ENCODE measurements at regions not wholly inside any gene's neighbourhood (a gene's known extent, or its start where the extent isn't known, plus 50 kb on each side); places are given as distances from the start of the nearest gene placed in this dataset.

DNA sequence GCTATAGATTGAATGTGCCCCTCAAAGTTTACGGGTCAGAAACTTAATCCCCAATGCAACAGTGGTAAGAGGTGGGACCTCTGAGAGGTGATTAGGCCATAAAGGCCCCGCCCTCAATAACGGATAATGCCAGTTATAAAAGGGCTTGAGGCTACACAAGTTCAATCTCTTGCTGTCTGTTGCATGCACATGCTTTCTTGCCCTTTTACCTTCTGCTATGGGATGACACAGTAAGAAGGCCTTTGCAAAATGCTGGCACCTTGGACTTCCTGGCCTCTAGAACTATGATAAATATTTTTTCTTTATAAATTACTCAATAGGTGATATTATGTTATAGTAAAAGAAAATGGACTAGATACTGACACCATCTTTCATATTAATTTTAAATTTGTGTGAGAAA is 806.1 kb downstream of the TENT5A start:
- Histone ChIP-seq H3K4me3 (ENCODE audit: low read depth in 1 of 2, low read length in 2 of 2) (no peak overlapping the region), H3K9me3 (ENCODE audit: control insufficient read depth in 1 of 2, low read length in 2 of 2) (no peaks in the 10 kb centered on the region), H3K4me1 (ENCODE audit: control insufficient read depth in 1 of 2, insufficient read depth in 2 of 2, low read length in 2 of 2) (no peaks in the 10 kb centered on the region), H3K27me3 (ENCODE audit: low read depth, low read length) (no peaks in the 10 kb centered on the region), H3K36me3 (ENCODE audit: control insufficient read depth in 1 of 2, insufficient read depth in 2 of 2, low read length in 2 of 2) (no peaks in the 10 kb centered on the region), H3K27ac (ENCODE audit: low read length) (no peak overlapping the region)

DNA sequence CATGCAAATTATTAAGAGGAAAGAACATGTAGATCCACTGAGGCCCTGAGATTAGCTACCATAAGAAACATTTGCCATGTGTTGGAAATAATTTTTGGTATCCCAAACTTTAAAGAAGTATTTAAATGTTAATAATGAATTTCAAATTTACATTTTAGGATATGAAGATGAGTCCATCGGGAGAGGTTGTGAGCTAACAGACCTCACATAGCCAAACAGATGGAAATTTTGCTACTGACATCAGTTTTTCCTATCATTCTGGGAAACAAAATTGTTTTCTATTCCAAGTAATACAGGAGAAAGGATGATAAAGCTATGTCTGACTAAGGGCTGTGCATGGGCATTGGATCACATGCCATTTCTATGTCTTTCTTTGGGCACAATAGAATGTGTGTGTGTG is 809.6 kb downstream of the TENT5A start:
- Histone ChIP-seq H3K36me3 (ENCODE audit: control insufficient read depth in 1 of 2, insufficient read depth in 2 of 2, low read length in 2 of 2) (no peaks in the 10 kb centered on the region), H3K9me3 (ENCODE audit: control insufficient read depth in 1 of 2, low read length in 2 of 2) (no peaks in the 10 kb centered on the region), H3K27ac (ENCODE audit: low read length) (no peak overlapping the region), H3K4me1 (ENCODE audit: control insufficient read depth in 1 of 2, insufficient read depth in 2 of 2, low read length in 2 of 2) (no peaks in the 10 kb centered on the region), H3K4me3 (ENCODE audit: low read depth in 1 of 2, low read length in 2 of 2) (no peak overlapping the region), H3K27me3 (ENCODE audit: low read depth, low read length) (no peaks in the 10 kb centered on the region)

DNA sequence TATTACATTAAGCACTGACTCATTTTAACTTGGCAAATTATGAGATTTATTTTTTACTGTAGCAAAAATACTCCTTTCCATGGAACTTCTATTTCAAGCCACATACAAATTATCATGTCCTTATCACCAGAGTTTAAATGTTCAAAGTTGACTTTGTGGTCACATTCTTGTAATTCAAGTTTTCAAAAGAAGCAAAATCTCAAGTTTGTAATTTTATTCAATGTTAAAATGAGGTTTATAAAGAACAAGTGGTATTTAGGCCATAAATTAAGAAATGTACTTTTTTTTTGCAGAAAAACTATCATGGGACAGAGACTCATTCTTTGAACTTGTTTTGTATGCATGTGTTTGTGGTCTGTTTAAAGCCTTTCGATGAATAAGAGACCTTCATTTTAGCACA is 811.5 kb downstream of the TENT5A start:
- Histone ChIP-seq H3K36me3 (ENCODE audit: control insufficient read depth in 1 of 2, insufficient read depth in 2 of 2, low read length in 2 of 2) (no peaks in the 10 kb centered on the region), H3K9me3 (ENCODE audit: control insufficient read depth in 1 of 2, low read length in 2 of 2) (peaks cover 0 to 3% of the 10 kb centered on the region in 2 donors), H3K4me3 (ENCODE audit: low read depth in 1 of 2, low read length in 2 of 2) (no peak overlapping the region), H3K27ac (ENCODE audit: low read length) (no peak overlapping the region), H3K4me1 (ENCODE audit: control insufficient read depth in 1 of 2, insufficient read depth in 2 of 2, low read length in 2 of 2) (no peaks in the 10 kb centered on the region), H3K27me3 (ENCODE audit: low read depth, low read length) (no peaks in the 10 kb centered on the region)

DNA sequence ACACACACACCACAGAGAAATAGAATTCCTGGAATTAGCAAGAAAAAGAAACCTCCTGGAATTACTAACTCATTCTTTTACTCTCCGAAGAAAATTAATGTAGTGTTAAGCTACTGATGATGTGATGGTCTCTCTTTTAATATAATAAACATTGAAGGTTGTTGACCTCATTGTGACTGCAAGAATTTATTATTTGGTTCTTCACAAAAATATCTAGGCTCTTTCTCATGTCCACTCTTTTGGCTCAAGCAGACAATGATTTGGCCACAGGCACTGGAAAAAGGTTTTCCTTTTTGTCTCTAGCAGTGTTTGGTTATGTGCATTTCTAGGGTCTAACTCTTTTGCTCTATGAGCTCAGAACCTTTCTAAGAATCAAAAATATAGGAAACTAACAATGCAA is 811.9 kb downstream of the TENT5A start:
- Histone ChIP-seq H3K9me3 (ENCODE audit: control insufficient read depth in 1 of 2, low read length in 2 of 2) (peaks cover 0 to 3% of the 10 kb centered on the region in 2 donors), H3K4me1 (ENCODE audit: control insufficient read depth in 1 of 2, insufficient read depth in 2 of 2, low read length in 2 of 2) (no peaks in the 10 kb centered on the region), H3K36me3 (ENCODE audit: control insufficient read depth in 1 of 2, insufficient read depth in 2 of 2, low read length in 2 of 2) (no peaks in the 10 kb centered on the region), H3K4me3 (ENCODE audit: low read depth in 1 of 2, low read length in 2 of 2) (no peak overlapping the region), H3K27me3 (ENCODE audit: low read depth, low read length) (no peaks in the 10 kb centered on the region), H3K27ac (ENCODE audit: low read length) (no peak overlapping the region)

DNA sequence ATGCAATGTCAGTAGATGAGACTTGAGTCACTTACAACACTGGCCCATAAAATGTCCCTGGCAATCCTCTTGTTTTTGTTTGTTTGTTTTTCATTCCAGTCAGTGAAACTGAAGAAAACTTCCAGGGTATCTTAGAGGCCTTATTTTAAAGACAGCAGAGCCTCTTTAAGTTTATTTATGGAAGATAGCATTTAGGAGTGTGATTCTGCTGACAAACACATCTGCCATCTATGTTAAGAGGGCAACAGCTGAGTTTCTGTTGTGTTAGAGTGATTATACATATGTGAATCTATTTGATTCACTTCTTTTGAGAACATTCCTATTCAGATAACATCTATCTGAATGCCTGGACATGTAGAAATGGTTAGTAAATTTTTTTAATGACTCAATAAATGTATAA is 812.6 kb downstream of the TENT5A start:
- Histone ChIP-seq H3K27ac (ENCODE audit: low read length) (no peak overlapping the region), H3K9me3 (ENCODE audit: control insufficient read depth in 1 of 2, low read length in 2 of 2) (peaks cover 0 to 3% of the 10 kb centered on the region in 2 donors), H3K4me1 (ENCODE audit: control insufficient read depth in 1 of 2, insufficient read depth in 2 of 2, low read length in 2 of 2) (no peaks in the 10 kb centered on the region), H3K4me3 (ENCODE audit: low read depth in 1 of 2, low read length in 2 of 2) (no peak overlapping the region), H3K36me3 (ENCODE audit: control insufficient read depth in 1 of 2, insufficient read depth in 2 of 2, low read length in 2 of 2) (no peaks in the 10 kb centered on the region), H3K27me3 (ENCODE audit: low read depth, low read length) (no peaks in the 10 kb centered on the region)

DNA sequence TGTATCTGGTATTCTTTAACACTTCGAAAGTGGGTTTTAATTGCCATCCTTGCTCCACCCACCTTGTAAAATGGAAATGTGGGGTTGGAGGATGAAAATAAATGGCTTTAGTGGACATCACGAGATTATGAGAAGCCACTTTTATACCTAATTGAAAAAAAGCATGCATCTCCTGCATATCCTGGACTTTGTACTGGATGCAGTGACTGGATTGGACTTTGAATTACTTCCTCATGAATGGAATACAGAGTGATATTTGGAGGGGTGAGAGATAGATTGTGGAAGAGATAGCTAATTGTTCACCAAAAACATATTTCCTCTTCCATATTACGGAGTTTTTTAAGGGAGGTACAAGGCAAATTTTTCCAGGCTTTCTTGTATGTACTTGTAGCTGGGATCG is 813.0 kb downstream of the TENT5A start:
- Histone ChIP-seq H3K27ac (ENCODE audit: low read length) (no peak overlapping the region), H3K9me3 (ENCODE audit: control insufficient read depth in 1 of 2, low read length in 2 of 2) (peaks cover 0 to 3% of the 10 kb centered on the region in 2 donors), H3K27me3 (ENCODE audit: low read depth, low read length) (no peaks in the 10 kb centered on the region), H3K36me3 (ENCODE audit: control insufficient read depth in 1 of 2, insufficient read depth in 2 of 2, low read length in 2 of 2) (no peaks in the 10 kb centered on the region), H3K4me1 (ENCODE audit: control insufficient read depth in 1 of 2, insufficient read depth in 2 of 2, low read length in 2 of 2) (no peaks in the 10 kb centered on the region), H3K4me3 (ENCODE audit: low read depth in 1 of 2, low read length in 2 of 2) (no peak overlapping the region)

DNA sequence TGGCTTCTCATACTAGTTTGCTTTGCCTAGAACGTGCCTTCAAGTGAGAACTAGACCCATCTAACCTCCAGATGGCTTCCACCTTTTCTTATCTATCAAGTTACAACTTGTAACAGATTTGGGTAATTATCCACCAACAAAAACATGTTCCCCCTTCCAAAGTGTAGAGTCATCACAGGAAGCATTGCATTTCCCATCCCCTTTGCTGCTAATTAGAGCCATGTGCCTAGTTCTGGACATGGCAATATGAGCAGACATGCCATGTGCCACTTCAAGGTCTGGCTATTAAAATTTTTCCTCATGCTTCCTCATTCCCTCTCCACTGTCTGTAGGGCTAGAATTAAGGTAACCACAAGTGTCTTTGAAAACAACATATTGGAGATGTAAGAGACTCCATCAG is 814.4 kb downstream of the TENT5A start:
- Histone ChIP-seq H3K4me3 (ENCODE audit: low read depth in 1 of 2, low read length in 2 of 2) (no peak overlapping the region), H3K9me3 (ENCODE audit: control insufficient read depth in 1 of 2, low read length in 2 of 2) (peaks cover 0 to 3% of the 10 kb centered on the region in 2 donors), H3K27ac (ENCODE audit: low read length) (no peak overlapping the region), H3K4me1 (ENCODE audit: control insufficient read depth in 1 of 2, insufficient read depth in 2 of 2, low read length in 2 of 2) (no peaks in the 10 kb centered on the region), H3K36me3 (ENCODE audit: control insufficient read depth in 1 of 2, insufficient read depth in 2 of 2, low read length in 2 of 2) (no peaks in the 10 kb centered on the region), H3K27me3 (ENCODE audit: low read depth, low read length) (no peaks in the 10 kb centered on the region)

DNA sequence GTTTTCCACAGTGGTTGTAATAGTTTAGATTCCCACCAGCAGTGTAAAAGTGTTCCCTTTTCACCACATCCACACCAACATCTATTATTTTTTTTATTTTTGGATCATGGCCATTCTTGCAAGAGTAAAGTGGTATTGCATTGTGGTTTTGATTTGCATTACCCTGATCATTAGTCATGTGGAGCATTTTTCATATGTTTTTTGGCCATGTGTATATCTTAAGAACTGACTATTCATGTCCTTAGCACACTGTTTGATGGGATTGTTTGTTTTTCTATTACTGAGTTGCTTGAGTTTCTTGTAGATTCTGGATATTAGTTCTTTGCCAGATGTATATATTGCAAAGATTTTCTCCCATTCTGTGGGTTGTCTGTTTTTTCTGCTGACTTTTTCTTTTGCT is 820.1 kb downstream of the TENT5A start:
- Histone ChIP-seq H3K27me3 (ENCODE audit: low read depth, low read length) (no peaks in the 10 kb centered on the region), H3K36me3 (ENCODE audit: control insufficient read depth in 1 of 2, insufficient read depth in 2 of 2, low read length in 2 of 2) (no peaks in the 10 kb centered on the region), H3K9me3 (ENCODE audit: control insufficient read depth in 1 of 2, low read length in 2 of 2) (peaks cover 0 to 3% of the 10 kb centered on the region in 2 donors), H3K4me3 (ENCODE audit: low read depth in 1 of 2, low read length in 2 of 2) (no peak overlapping the region), H3K4me1 (ENCODE audit: control insufficient read depth in 1 of 2, insufficient read depth in 2 of 2, low read length in 2 of 2) (no peaks in the 10 kb centered on the region), H3K27ac (ENCODE audit: low read length) (no peak overlapping the region)

DNA sequence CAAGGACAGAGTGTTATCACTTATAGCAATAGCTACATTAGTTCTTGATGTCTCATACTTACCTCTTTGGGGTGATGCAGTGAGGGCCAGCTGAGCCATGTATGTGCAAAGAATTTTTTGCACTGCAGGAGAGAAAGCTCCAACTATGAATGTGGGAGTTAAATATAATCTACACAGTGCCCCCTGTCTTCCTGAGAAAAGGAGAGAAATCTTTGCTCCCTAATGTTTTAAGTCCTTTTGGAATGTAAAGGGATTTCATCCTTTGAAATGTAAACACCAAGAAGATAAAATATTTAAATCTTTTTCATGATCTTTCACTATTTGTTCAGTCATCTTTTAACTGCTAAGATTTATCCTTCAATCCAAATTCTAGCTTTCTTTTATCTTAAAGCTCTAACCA is 822.1 kb downstream of the TENT5A start:
- H3K4me1 ChIP-seq (ENCODE audit: control insufficient read depth in 1 of 2, insufficient read depth in 2 of 2, low read length in 2 of 2), result no peaks in the 10 kb centered on the region
- H3K27ac ChIP-seq (ENCODE audit: low read length), result no peak overlapping the region
- H3K27me3 ChIP-seq (ENCODE audit: low read depth, low read length), result no peaks in the 10 kb centered on the region
- peaks cover 0 to 2% of the 10 kb centered on the region in 2 donors for H3K9me3 ChIP-seq (ENCODE audit: control insufficient read depth in 1 of 2, low read length in 2 of 2)
- no peak overlapping the region for H3K4me3 ChIP-seq (ENCODE audit: low read depth in 1 of 2, low read length in 2 of 2)
- no peaks in the 10 kb centered on the region for H3K36me3 ChIP-seq (ENCODE audit: control insufficient read depth in 1 of 2, insufficient read depth in 2 of 2, low read length in 2 of 2)

DNA sequence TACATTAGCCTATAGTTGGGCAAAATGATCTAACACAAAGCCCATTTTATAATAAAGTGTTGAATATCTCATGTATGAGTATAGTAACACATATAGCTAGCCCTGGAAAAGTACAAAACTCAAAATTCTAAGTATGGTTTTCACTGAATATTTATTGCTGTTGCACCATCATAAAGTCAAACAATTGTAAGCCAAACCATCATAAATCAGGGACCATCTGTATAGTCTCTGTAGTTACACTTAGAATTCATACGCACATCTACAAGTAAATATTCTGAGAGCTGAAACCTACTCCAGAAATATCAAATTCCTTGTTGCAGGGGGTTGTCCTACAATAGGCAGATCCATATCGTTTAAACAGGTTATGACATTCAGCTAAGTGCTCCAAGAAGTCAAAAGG is 817.3 kb downstream of the BCKDHB start:
- H3K4me3 ChIP-seq (ENCODE audit: low read depth in 1 of 2, low read length in 2 of 2), result no peak overlapping the region
- H3K9me3 ChIP-seq (ENCODE audit: control insufficient read depth in 1 of 2, low read length in 2 of 2), result peaks cover 0 to 2% of the 10 kb centered on the region in 2 donors
- no peak overlapping the region for H3K27ac ChIP-seq (ENCODE audit: low read length)
- no peaks in the 10 kb centered on the region for H3K36me3 ChIP-seq (ENCODE audit: control insufficient read depth in 1 of 2, insufficient read depth in 2 of 2, low read length in 2 of 2)
- no peaks in the 10 kb centered on the region for H3K27me3 ChIP-seq (ENCODE audit: low read depth, low read length)
- H3K4me1 ChIP-seq (ENCODE audit: control insufficient read depth in 1 of 2, insufficient read depth in 2 of 2, low read length in 2 of 2), result peaks cover 0 to 4% of the 10 kb centered on the region in 2 donors

DNA sequence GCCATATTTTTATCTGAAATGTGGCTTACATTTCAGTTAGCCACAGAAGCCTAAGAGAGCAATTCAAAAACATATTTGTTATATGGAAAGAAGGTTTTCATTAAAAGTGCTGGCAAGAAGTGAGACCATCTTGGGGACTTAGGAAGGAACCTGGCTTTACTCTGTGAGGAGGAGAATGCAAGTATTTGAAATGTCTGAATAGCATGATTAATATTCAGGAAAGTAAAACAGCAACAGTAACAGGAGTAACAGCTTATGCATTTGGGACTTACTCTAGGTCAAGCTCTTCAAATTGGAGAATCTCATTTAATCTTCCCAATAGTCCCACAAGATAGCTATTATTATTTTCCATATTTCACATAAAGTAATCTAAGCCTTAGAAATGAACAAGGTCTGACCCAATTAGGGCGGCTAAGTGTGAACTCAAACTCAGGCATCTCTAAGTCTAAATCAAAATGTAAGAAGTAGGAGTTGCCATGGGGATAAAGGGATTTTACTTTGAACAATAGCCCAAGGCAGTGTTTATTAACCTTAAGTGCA is 816.5 kb downstream of the BCKDHB start:
- H3K9me3 ChIP-seq (ENCODE audit: control insufficient read depth in 1 of 2, low read length in 2 of 2), result peaks cover 0 to 2% of the 10 kb centered on the region in 2 donors
- H3K27me3 ChIP-seq (ENCODE audit: low read depth, low read length), result no peaks in the 10 kb centered on the region
- peaks cover 0 to 4% of the 10 kb centered on the region in 2 donors for H3K4me1 ChIP-seq (ENCODE audit: control insufficient read depth in 1 of 2, insufficient read depth in 2 of 2, low read length in 2 of 2)
- H3K4me3 ChIP-seq (ENCODE audit: low read depth in 1 of 2, low read length in 2 of 2), result no peak overlapping the region
- no peaks in the 10 kb centered on the region for H3K36me3 ChIP-seq (ENCODE audit: control insufficient read depth in 1 of 2, insufficient read depth in 2 of 2, low read length in 2 of 2)
- no peak overlapping the region for H3K27ac ChIP-seq (ENCODE audit: low read length)

DNA sequence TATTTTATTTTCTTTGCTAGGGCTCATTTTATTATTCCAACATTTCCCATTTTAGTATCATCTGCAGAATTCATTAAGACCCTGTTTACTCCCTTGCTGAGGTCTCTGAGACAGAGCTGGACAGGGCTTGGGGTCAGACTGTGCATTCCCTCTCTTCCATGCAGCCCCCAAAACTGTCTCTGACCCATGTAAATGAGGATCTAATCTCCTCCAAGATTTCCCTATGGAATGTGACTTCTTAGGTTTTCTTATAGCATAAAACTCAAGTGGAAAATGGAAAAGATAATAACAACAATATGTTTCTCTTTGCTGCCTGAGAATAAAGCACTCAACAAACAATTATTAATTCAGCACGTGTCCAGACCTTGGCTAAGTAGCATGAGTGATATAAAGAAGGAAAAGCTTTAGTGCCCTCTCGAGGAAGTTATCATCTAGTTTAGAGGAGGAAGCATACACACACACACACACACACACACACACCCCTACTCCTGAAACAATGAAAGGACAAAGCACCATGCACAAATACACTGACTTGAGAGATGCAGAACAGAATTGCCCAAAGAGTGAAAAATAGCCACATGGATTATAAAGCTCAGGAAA is 815.5 kb downstream of the BCKDHB start:
- H3K27ac ChIP-seq (ENCODE audit: low read length), result no peak overlapping the region
- no peaks in the 10 kb centered on the region for H3K27me3 ChIP-seq (ENCODE audit: low read depth, low read length)
- H3K4me1 ChIP-seq (ENCODE audit: control insufficient read depth in 1 of 2, insufficient read depth in 2 of 2, low read length in 2 of 2), result peaks cover 0 to 4% of the 10 kb centered on the region in 2 donors
- H3K4me3 ChIP-seq (ENCODE audit: low read depth in 1 of 2, low read length in 2 of 2), result no peak overlapping the region
- H3K36me3 ChIP-seq (ENCODE audit: control insufficient read depth in 1 of 2, insufficient read depth in 2 of 2, low read length in 2 of 2), result no peaks in the 10 kb centered on the region
- peaks cover 0 to 2% of the 10 kb centered on the region in 2 donors for H3K9me3 ChIP-seq (ENCODE audit: control insufficient read depth in 1 of 2, low read length in 2 of 2)

Measured in muscle layer of duodenum (tissue), 2 donors.